HuH-7 (cell line): ENCODE measurements at regions not wholly inside any gene's neighbourhood (a gene's known extent, or its start where the extent isn't known, plus 50 kb on each side); places are given as distances from the start of the nearest gene placed in this dataset.

Source experiments
- DNase-seq: peaks from one replicate; pipeline ENCODE4 v3.0.0; 2011; ENCODE audit warnings: low spot score

GRCh38 chr15:91678003-91678402 is 175.5 kb upstream of the SLCO3A1 start:
- DNase-seq: no peak

- no peak for DNase-seq
Measured at GRCh38 chr15:91679447-91679846, 174.1 kb upstream of the SLCO3A1 start.

- no peak for DNase-seq
Measured at GRCh38 chr15:91685436-91685835, 168.1 kb upstream of the SLCO3A1 start.

- no peak for DNase-seq
Measured at GRCh38 chr15:91688811-91689210, 164.7 kb upstream of the SLCO3A1 start.

- no peak for DNase-seq
Measured at GRCh38 chr15:91689377-91689776, 164.1 kb upstream of the SLCO3A1 start.

- no peak for DNase-seq
Measured at GRCh38 chr15:91692596-91692995, 160.9 kb upstream of the SLCO3A1 start.

- peak; percentile 8 for DNase-seq
Measured at GRCh38 chr15:91694131-91694830, 159.2 kb upstream of the SLCO3A1 start.

- peak; percentile 38 for DNase-seq
Measured at GRCh38 chr15:91694831-91695210, 158.7 kb upstream of the SLCO3A1 start.

GRCh38 chr15:91695799-91696198 is 157.7 kb upstream of the SLCO3A1 start:
- DNase-seq: no peak

- DNase-seq: no peak
Measured at GRCh38 chr15:91696981-91697380, 156.5 kb upstream of the SLCO3A1 start.

- no peak for DNase-seq
Measured at GRCh38 chr15:91698241-91698640, 155.3 kb upstream of the SLCO3A1 start.

GRCh38 chr15:91699741-91700140 is 153.8 kb upstream of the SLCO3A1 start:
- no peak for DNase-seq

- no peak for DNase-seq
Measured at GRCh38 chr15:91703274-91703673, 150.2 kb upstream of the SLCO3A1 start.

GRCh38 chr15:91704343-91704742 is 149.2 kb upstream of the SLCO3A1 start:
- DNase-seq: no peak

- peak; percentile 47 for DNase-seq
Measured at GRCh38 chr15:91706322-91707032, 147.0 kb upstream of the SLCO3A1 start.

GRCh38 chr15:91710080-91710698 is 143.3 kb upstream of the SLCO3A1 start:
- no peak for DNase-seq

GRCh38 chr15:91711384-91712033 is 142.0 kb upstream of the SLCO3A1 start:
- no peak for DNase-seq

GRCh38 chr15:91712286-91712685 is 141.2 kb upstream of the SLCO3A1 start:
- DNase-seq: no peak

- no peak for DNase-seq
Measured at GRCh38 chr15:91716536-91716935, 137.0 kb upstream of the SLCO3A1 start.

- DNase-seq: no peak
Measured at GRCh38 chr15:91717811-91718210, 135.7 kb upstream of the SLCO3A1 start.

- no peak for DNase-seq
Measured at GRCh38 chr15:91723959-91724358, 129.5 kb upstream of the SLCO3A1 start.

GRCh38 chr15:91733661-91734060 is 119.8 kb upstream of the SLCO3A1 start:
- no peak for DNase-seq
